Spleen (tissue), 7 donors: ENCODE measurements at regions not wholly inside any gene's neighbourhood (a gene's known extent, or its start where the extent isn't known, plus 50 kb on each side); places are given as distances from the start of the nearest gene placed in this dataset.

Source experiments
- CTCF ChIP-seq, 11 experiments: fragments of 200-600 bp in 7 of 11; fragments of 450-650 bp in 4 of 11; sonication (generic) in 4 of 11; IDR thresholded peaks in 8 of 11; conservative IDR thresholded peaks in 3 of 11; 1 replicate in 7 of 11; 2 replicates in 4 of 11; pipeline versions ENCODE4 v1.4.0 to v1.8.0; 2016 to 2021; ENCODE audit warnings: antibody characterized with exemption in 11 of 11, inconsistent platforms in 4 of 11, mild to moderate bottlenecking in 1 of 11
- POLR2A ChIP-seq, 3 donors: fragments of 450-650 bp; IDR thresholded peaks; one replicate each; pipeline ENCODE4 v1.5.1; 2017; ENCODE audit warnings: antibody characterized with exemption in 3 of 3, mild to moderate bottlenecking in 1 of 3
- donor health status: DM: no; HTN: no; CAD: no; lungs with moderate emphysema.
- donor health status: DM: no; HTN: no; CAD: no.
- donor health status: DM: no; HTN: no; CAD: no.

DNA sequence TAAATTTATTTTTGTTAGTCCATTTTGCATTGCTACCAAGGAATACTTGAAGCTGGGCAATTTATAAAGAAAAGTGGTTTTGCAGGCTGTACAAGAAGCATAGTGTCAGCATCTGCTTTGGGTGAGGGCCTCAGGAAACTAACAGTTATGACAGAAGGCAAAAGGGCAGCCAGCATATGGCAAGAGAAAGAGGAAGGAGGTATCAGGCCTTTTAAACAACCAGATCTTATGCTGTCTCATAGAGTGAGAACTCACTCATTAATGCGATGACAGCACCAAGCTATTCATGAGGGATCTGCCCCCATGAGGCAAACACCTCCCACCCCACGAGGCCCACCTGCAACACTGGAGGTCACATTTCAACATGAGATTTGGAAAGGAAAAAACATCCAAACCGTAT, 898.4 kb downstream of the KCNT2 start:
- TF ChIP-seq POLR2A (IDR thresholded peaks at IDR 0.05) (no peak), CTCF (IDR thresholded peaks at IDR 0.05 in 8 of 11, conservative IDR thresholded peaks at IDR 0.05 in 3 of 11) (no peak)
